ENCODE measurements at regions not wholly inside any gene's neighbourhood (a gene's known extent, or its start where the extent isn't known, plus 50 kb on each side); places are given as distances from the start of the nearest gene placed in this dataset.
"Not testable (repeated sequence)": the region's sequence is repeated elsewhere in the genome, so short reads cannot be mapped to it uniquely, and the experiment has no call there.

DNA sequence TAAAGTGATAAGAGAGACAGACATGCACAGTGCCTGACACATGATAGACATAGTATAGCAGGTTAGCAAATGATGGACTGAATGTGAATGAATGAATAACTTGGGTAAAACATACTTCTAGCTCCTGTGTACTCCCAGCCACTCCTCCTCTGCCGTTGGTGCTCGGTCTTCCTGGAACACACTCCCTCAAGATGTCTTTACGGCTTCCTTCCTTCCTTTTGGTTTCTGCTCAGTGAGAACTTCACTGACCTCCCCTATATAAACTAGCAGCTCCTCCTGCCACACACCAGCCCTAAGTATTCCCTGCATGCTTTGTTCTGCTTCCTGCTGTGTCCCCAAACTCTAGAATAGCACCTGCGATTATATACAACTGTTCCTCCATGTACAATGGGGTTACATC, 50.2 kb downstream of the RAD54L2 start:
- no peak for DNase-seq (ENCODE audit: extremely low read depth in 1 of 2, low read depth in 1 of 2)

DNA sequence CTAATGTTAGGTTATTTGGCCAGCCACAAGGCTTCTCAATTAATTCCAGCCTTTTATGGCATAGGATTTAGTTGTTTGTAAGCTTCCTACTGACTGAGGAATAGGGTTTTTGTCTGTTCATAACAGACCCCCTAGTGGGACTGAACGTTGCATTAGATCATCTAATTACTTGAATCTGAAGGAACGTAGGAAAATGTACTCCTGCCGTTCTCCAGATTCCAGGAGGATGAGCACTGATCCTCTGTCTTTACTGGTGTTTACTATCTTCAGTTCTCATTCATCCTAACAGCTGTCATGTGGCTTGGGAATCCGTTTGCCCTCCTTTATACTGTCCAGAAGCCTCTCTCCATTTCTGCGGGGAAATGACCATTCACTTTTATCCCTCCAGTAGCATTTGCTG, 52.7 kb downstream of the RAD54L2 start:
- DNase-seq (ENCODE audit: extremely low read depth in 1 of 2, low read depth in 1 of 2), result no peak

- DNase-seq (ENCODE audit: extremely low read depth in 1 of 2, low read depth in 1 of 2), result no peak
Observed at GRCh38 chr3:51593697-51594096, 55.2 kb downstream of the RAD54L2 start.

DNA sequence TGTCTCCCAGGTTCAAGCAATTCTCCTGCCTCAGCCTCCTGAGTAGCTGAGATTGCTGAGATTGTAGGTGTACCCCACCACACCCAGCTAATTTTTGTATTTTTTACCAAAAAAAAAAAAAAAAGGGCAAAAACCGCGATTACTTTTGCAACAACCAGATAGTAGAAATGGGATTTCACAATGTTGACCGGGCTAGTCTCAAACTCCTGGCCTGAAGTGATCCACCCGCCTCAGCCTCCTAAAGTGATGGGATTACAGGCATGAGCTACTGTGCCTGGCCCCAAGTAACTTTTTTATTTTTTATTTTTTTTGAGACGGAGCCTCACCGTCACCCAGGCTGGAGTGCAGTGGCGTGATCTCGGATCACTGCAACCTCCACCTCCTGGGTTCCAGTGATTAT, 61.1 kb downstream of the RAD54L2 start:
- DNase-seq (ENCODE audit: extremely low read depth in 1 of 2, low read depth in 1 of 2), result not testable (repeated sequence)

- DNase-seq (ENCODE audit: extremely low read depth in 1 of 2, low read depth in 1 of 2), result no peak
Observed at GRCh38 chr3:51604212-51604611, 65.7 kb downstream of the RAD54L2 start.

DNA sequence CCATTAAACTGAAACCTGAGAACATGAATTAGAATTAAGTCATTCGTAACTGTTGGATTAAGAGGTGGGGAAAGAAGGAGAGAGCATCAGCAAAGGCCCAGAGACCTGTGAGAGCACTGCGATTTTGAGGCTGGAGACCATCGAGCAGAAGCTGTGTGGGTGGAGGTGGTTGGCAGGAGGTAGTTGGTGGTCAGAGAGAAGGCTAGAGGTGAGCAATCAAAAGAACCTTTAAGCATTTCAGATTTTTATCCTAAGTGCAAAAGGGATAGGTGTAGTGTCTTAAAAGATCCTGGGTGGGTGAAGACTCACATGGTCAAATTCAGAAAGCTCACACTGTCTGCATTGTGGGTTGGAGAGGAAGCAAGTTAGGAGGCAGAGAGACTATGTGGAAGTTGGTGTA, 65.1 kb upstream of the TEX264 start:
- peak in 1 of 2 donors; percentile 9 for DNase-seq (ENCODE audit: extremely low read depth in 1 of 2, low read depth in 1 of 2)

DNA sequence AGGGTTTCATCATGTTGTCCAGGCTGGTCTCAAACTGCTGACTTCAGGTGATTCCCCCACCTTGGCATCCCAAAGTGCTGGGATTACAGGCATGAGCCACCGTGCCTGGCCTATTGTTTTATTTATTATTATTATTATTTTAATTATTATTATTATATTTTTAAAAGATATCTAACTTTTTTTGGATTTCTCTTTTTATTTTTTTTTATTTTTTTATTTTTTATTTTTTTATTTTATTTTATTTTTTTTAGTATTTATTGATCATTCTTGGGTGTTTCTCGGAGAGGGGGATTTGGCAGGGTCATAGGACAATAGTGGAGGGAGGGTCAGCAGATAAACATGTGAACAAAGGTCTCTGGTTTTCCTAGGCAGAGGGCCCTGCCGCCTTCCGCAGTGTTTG, 64.2 kb upstream of the TEX264 start:
- DNase-seq (ENCODE audit: extremely low read depth in 1 of 2, low read depth in 1 of 2), result not testable (repeated sequence)

DNA sequence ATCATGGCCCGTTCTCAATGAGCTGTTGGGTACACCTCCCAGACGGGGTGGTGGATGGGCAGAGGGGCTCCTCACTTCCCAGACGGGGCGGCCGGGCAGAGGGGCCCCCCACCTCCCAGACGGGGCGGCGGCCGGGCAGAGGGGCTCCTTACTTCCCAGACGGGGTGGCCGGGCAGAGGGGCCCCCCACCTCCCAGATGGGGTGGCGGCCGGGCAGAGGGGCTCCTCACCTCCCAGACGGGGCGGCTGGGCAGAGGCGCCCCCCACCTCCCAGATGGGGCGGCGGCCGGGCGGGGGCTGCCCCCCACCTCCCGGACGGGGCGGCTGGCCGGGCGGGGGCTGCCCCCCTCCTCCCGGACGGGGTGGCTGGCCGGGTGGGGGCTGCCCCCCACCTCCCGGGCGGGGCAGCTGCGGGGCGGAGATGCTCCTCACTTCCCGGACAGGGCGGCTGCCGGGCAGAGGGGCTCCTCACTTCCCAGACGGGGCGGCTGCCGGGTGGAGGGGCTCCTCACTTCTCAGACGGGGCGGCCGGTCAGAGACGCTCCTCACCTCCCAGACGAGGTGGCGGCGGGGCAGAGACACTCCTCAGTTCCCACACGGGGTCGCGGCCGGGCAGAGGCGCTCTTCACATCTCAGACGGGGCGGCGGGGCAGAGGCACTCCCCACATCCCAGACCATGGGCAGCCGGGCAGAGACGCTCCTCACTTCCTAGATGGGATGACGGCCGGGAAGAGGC, 63.3 kb upstream of the TEX264 start:
- not testable (repeated sequence) for DNase-seq (ENCODE audit: extremely low read depth in 1 of 2, low read depth in 1 of 2)

DNA sequence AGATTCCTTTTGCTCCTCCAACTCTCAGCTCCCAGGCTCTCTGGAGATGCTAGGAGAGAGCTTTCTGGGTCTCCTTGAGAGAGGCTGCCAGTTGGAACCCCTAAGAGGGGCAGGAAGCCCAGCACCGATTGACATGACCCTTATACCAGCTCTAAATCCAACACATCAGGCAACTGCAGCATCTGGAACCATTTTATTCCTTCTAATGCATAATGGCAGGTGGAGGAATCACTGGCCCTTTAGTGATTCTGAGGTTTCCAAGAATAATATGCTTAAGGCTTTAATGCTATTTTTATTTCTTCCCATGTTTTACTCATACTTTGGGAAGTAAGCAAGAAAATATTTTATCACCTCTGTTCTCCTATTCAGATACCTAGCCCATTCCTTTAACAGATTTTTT, 60.3 kb upstream of the TEX264 start:
- no peak for DNase-seq (ENCODE audit: extremely low read depth in 1 of 2, low read depth in 1 of 2)

GRCh38 chr3:51617597-51617996, 53.5 kb upstream of the TEX264 start:
- no peak for DNase-seq (ENCODE audit: extremely low read depth in 1 of 2, low read depth in 1 of 2)

- DNase-seq (ENCODE audit: extremely low read depth in 1 of 2, low read depth in 1 of 2), result not testable (repeated sequence)
Observed at GRCh38 chr3:51618038-51618437, 53.0 kb upstream of the TEX264 start.

DNA sequence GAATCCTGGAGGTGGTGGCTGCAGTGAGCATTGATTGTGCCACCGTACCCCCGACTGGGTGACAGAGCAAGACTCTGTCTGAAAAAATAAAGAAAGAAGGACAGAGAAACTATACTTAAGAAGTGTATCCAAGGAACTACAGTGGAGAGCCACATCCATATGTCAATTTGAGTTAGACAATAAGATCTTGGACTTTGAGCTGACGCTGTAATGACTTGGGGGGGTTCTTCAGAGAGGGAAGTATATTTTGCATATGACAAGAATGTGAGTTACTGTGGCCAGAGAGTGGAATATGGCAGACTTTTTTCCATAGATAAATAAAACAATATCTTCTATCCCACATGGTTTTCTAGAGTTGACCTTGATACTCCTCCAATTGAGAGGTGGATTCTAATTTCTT, 52.6 kb upstream of the TEX264 start:
- DNase-seq (ENCODE audit: extremely low read depth in 1 of 2, low read depth in 1 of 2), result no peak

DNA sequence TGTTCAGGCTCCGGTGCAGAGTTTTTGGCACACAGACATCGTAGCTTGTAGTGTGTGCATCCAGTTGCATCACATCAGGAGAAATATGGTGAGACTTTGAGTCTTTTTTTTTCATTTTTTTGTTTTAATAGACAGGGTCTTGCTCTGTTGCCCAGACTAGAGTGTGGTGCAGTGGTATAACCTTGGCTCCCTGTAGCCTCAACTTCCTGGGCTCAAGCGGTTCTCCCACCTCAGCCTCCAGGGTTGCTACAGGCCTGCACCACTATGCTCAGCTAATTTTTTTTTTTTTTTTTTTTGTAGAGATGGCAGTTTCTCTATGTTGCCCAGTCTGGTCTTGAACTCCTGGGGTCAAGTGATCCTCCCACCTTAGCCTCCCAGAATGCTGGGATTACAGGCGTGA, 51.1 kb upstream of the TEX264 start:
- DNase-seq (ENCODE audit: extremely low read depth in 1 of 2, low read depth in 1 of 2), result no peak

DNA sequence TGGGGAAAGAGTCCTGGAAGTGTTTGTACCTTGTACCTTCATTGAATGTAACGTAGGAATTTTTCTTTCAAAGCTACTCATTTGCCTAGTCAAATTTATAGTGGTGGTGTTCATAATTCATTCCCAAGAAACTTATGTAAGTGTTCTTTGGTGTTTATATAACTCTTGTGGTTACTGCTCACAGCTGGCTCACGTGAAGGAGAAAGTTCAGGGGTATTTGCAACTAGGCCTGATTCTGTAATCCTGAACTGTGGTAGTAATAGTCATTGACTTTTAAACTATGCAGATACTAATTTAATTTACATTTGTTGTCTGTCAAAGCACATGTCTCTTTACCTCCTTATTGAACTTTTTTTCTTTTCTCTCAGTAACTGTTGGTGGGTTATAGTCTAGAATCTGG, 50.5 kb upstream of the TEX264 start:
- DNase-seq (ENCODE audit: extremely low read depth in 1 of 2, low read depth in 1 of 2), result no peak

DNA sequence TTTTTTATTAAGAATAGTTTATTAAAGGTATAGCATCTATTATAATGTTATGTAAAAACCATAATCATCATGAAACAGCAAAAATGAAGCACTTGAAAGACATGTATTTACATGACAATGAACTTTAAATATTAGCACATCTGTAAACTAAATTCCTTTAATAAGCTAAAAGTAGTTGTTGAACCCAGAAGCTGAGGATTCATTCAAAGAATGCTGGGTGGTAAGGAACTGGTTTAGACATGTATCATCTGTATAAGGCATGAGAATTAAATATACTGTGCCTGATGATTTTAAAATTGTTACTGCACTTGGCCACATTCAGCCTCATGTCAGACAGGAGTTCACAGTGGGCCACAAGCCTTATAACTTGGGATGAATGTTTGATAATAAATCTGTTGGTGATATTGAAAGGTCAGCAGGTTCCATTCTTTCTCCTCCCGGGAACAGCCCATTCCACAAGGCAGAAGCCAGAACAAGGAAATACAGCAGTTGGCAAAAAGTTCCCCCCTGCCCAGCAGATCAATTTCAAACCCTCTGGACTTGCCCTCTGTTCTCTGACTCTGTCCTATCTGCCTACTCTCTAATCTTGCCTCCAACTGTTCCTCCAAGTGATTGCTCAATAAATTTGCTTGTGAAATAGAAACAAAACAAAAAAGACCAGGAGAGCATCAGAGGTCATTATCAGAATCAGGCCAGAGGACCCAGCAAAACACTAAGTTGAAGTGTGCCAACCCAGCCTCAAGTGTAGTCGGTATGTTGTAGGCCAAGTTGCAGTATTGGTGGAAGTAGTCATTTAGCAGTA, 49.8 kb upstream of the TEX264 start:
- DNase-seq (ENCODE audit: extremely low read depth in 1 of 2, low read depth in 1 of 2), result no peak

Measured in stimulated activated CD8-positive, alpha-beta memory T cell treated with anti-CD3 and anti-CD28 coated beads, Interleukin-7, amount 100 ng/mL, for 48 hours (primary cell).